ENCODE measurements at regions not wholly inside any gene's neighbourhood (a gene's known extent, or its start where the extent isn't known, plus 50 kb on each side); places are given as distances from the start of the nearest gene placed in this dataset.

DNA sequence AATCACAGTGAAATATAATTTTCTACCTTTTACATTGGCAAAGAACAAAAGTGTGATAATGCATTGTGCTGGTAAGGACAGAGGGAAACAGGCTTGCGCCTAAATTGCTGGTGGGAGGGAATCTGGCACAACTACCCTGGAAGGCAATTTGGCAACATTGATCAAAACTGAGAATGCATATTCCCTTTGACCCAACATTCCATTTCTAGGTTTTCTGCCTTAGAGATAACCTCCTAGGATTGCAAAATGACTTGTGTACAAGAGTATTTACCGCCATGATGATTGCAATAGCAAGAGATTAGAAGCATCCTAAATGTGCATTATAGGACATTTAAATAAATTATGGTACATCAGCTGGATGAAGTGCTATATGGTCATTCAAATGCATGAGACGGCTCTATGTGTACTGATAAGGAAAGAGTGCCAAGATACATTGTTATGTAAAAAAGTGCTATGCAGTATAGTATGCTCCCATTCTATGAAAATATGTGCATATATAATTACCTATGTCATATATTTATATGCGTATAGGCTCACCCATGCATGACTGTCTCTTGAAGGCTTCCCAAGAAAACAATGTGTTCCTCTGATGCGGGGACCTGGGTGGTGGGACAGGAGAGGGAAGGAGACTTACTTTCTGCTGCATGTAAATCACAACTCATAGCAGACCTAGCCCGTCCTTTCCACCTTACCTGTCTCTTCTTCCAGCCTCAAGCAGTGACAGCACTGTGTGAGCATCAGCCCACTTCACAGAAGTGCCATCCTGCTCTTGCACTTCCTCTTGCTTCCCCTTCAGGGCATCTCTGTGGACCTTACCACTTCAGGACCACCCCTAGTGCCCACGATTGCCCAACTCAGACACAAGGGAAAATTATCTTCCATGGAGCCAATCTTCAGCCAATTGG lies 249.9 kb upstream of the TLE3 start:
- no peak for DNase-seq (ENCODE audit: low read depth, low spot score)

DNA sequence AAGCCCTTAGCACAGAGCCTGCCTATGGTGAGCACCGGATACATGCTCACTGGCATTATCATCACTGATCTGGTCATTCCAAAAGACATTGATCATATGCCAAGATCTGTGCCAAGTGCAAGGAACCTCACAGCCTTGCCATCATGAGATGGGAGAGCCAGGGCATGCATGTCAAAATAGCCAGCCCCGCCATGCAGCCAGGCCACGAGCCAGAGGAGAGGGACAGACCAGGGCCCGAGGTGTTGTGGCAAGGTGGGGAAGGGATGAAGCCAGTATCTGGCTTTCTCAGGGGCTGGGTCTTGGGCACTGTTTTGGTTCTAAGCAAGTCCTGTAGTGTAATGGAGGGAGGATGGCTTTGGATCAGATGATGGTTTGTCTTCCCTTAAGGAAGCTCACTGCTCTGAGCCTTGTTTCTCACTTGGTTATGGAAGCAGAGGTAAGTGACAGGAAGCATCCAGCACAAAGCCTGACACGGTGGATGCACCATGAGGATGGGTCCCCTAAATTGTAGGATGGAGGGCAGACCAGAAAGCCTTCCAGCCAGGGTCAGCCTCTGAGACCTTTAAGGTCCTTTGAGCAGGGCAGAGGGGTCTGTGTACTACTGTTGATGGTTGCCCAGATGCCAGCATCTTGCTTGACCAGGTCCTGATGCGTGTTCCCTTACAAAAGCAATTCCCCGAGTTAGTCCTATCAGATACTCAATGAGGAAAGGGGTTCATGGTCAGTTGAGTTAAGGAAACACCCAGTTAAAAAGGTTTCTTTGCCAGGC lies 247.7 kb upstream of the TLE3 start:
- DNase-seq (ENCODE audit: low read depth, low spot score), result no peak

DNA sequence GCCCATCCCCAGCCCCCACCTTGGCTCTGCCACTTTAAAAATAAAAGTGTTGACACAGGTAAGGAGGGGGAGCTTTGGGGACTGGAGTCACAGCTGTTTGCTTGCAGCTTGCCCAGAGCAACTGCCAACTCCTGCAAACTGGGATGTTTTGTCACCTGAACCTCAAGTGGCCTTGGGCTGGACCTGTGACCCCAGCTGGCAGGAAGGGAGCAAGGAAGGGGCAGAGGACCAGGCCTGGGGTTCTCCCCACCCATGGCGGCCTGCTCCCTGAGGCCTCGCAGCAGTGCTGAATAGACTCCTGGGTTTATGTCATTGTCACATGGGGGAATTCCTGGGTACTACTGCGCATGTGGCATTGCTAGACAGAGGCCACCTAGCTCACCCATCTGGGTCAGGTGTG lies 246.9 kb upstream of the TLE3 start:
- DNase-seq (ENCODE audit: low read depth, low spot score), result no peak

DNA sequence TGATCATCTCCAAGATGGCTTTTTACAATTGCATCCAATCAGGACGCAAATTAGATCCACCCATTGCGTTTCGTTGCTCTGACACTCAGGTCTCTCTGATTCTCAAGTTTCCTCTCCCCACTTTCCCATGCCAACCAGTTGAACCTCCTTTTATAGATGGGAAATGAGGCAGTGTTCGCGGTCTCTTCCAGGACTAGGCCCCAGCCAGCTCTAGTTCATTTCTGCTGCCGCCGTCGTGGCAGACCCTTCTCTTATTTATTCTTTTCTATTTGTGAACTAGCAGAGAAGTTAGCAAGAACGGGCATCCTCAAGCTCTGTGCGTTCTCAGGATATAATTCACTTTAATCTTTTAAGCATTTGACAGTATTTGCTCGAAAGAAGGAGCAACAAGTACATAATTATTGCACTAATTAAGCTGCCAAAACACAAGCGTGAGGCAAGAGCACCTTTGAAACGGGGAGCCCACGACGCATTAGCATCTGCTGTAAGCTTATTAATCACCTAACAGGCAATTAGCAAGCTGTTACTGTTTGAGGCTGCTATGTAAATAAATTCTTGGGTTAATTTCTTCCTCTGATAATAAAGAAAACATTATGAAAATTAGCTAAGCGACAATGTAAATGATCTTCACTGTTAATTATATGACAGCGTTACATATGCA lies 246.4 kb upstream of the TLE3 start:
- DNase-seq (ENCODE audit: low read depth, low spot score), result no peak

DNA sequence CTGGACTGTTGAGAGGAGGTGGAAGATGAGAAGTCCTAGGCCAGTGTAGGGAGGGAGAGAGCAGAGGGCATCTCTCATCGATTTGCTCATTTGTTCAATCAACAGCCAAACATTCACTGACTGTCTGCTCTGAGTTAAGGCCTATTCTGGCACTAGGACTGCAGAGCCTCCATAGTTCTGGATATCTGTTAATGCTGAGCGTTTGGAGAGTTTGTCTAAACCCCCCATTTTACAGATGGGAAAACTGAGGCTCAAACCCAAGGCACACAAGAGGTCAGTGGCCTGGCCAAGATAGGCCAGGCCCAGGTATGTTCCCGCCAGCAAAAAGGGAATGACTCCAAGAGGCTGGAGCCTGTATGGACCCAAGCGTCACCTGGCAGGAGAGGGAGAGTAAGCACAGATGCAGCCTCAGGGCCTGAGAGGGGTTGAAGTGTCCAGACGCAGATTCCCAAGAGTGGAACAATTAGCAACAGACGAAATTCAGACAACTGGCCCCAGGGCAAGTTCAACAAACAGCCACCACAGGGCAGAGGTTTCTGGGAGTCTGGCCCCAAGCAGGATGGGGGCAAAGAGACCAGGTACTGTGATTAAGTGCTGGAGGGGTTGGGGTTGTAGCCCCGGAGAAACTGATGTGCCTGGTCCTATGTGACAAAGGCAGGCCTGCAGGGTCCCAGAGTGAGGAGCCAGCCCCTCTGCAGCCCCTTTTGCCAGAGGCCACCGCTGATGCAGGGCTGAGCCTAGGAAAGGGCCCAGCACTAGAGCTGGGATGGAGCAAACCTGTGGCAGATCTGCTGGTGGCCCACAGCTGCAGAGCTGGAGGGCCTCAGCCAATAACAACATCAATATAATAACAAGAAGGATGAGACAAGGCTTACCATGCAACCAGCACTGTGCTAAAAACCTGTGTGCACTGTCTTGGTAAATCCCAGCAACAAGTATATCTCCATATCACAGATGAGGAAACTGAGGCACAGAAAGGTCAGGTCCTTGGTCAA lies 245.1 kb upstream of the TLE3 start:
- DNase-seq (ENCODE audit: low read depth, low spot score), result no peak

DNA sequence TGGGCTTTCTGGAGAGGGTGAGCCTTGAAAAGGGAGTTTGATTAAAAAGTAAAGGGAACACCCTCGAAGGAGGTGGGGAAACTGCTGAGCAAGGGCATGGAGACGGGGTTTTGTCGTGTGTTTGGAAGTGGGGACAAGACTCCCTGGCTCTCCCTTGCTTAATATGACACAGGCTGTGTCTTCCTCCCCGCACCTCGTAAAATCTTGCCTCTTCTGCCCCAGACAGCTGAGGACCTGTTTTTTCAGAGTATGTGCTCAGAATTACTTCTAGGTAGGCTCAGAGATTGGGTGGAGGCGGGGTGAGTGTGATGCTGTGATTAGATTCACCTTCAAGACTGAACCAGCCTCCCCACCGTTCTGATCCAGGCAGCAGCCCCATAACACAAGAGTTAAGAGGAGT lies 244.4 kb upstream of the TLE3 start:
- no peak for DNase-seq (ENCODE audit: low read depth, low spot score)

DNA sequence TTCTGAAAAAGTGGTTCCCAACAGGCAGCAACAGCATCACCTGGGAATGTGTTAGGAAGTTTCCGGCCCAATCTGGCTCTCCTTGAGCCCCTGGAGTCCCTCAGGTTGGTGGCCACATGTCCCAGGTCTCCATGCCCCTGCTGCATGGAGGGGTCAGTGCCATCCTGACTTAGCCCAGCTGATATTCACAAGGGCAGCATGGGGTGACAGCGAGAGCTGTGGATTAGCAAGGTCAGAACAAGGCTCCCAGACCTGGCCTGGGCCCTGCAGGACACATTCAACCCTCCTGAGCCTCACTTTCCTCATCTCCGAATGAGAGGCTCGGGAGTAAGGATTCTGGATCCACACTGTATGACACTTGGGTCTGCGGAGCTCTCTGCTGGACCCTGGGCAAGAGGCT lies 243.8 kb upstream of the TLE3 start:
- no peak for DNase-seq (ENCODE audit: low read depth, low spot score)

DNA sequence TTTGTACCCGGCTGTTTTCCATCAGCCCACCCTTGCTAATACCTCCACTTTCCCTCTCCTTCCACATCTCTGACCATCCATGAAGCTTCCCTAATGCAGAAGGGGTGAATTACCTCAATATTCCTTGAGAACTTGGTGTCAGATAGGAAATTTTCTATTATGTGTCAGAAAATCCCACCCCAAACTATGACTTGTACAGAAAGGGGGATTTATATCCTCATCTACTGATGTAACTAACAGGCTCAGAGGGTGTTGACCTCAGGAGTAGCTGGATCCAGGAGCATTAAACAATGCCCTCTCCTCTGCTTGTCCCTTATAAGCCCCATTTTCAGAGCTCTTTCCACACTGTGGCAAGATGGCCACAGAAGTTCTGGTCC lies 242.8 kb upstream of the TLE3 start:
- no peak for DNase-seq (ENCODE audit: low read depth, low spot score)

DNA sequence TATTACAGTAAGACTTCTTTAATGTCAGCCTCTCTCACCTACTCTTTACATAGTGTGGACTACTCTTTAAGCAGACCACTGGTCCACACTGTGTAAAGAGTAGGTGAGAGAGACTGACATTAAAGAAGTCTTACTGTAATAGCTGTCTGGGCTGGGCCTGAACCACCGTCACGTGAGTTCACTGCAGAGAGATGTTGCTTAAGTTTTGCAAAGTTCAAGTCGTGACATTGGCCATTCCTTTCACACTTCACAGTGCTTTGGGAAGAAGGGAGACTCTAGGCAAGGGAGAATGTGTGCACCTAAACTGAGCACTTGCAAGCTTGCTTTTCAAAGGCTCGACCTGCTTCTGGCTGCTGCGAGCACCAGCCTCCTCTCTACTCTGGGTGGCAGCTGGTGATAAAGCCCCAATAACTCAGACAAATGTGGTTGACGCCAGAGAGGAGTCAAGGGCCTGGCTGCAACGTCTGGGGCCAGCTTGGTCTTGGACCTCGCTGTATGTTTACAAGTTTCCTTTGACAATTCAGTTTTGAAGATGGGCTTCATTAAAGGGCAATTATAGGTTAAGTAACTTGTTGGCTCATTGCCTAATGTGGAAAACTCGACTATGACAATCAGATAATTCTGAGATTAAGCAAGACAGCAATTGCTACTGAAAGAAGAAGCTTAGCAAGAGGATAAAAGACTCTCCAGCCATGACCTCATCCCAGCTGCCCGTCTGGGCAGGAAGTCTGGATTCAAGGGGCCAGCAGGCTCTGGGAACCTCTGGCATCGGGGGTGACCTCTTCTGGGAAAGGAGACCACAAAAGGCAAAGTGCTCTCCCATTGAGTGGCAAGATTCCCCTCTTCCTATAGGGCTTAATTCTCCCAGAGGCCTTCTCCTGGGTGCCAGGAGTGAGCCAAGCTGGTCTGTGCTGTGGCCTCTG lies 242.1 kb upstream of the TLE3 start:
- no peak for DNase-seq (ENCODE audit: low read depth, low spot score)

DNA sequence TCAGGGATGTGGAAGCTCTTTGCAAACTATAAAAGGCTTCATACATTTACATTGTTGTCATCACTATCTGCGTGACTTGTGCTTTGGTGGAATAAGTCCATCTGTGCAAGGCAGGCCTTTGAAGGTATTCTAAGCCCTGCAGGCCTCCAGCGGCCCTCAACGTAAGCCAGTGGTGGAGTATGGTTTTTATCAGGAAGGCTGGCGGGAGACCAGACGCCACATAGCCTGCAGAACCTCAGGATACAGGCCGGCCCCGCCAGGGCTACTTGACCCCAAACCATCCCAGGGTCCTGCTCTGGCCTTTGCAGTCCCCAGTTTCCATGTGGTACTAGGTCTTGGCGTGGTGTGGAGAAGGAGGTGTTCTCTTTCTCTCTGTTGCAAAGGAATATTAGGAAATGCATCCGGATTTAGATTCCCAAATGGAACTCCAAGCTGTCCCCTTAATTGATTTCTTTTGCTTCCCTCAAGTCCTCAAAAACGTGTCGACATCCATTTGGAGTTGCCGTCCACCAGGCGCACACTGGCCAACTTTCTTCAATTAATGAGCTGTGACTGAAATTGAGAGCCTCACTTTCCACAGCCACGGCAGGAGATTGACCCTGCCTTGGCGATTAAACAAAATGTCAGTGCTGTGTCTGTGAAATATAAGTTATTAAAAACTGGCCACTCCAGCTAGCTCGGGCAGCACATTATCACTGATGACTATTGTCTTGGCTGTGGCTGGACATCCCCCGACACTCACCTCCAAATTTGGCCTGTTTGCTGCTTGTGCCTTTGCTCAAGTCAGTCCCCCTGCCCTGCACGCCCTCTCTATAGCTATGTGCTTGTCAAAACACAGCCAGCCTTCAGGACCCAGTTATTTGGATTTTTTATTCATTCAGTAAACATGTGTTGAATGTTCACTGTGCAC lies 239.8 kb upstream of the TLE3 start:
- DNase-seq (ENCODE audit: low read depth, low spot score), result no peak

DNA sequence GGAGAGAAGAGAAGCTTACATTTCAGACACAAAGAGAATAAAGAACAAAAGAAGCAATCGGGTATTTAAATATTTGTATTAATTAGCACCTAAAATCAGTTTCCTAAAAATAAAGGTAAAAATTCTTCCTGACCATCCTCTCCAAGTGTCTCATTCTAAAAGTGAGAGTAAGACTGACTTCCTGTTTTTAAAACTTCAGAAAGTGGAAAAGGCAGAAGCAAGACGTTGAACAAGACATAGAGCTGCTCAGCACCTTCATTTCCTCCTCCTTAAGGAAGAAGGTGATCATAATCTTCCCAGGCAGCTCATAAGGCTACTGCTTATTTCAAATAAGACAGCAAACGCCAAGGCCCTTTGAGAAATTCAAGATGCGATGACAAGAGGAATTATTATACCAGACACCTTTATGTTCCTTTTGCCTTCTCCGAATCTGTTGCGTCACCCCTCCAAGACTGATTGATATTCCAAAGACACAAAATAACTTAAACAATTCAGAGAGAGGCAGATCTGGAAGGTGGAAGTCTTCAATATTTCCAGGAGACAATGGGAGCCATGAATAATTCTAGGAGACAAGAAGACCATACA lies 238.8 kb upstream of the TLE3 start:
- no peak for DNase-seq (ENCODE audit: low read depth, low spot score)

DNA sequence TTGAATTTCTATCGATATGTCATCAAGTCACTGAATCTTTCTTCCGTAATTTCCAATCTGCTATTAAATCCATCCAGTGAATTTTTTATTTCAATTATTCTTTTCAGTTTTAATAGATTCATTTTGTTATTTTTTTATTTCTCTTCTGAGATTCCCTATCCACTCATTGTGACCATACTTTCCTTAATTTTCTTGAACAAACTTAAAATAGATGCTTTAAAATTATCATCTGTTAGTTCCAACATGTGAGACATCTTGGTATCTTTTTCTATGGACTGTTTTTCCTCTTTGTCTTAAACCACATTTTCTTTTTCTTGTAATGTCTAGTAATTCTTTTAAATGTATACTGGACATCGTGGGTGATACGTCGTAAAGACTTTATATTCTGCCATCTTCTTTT lies 236.6 kb upstream of the TLE3 start:
- DNase-seq (ENCODE audit: low read depth, low spot score), result no peak

DNA sequence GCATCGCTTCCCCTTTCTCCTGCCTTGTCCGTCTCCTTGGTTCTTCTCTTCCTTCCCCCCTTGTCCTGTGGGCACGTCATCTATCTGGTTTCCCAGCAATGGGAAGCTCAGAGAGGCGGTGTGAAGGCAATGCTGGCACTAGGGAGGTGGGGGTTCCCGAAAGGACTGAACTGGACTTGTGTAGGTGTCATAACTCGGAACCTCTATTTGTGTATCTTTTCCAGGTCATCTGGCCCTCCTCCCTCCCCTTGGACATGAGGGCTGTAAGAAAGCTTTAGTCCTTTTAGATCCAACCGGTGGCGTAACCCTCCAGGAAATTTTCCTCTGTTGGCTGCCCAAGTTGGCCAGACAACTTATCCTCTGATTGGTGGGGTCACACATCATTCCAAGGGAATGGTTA lies 231.5 kb upstream of the TLE3 start:
- DNase-seq (ENCODE audit: low read depth, low spot score), result no peak

DNA sequence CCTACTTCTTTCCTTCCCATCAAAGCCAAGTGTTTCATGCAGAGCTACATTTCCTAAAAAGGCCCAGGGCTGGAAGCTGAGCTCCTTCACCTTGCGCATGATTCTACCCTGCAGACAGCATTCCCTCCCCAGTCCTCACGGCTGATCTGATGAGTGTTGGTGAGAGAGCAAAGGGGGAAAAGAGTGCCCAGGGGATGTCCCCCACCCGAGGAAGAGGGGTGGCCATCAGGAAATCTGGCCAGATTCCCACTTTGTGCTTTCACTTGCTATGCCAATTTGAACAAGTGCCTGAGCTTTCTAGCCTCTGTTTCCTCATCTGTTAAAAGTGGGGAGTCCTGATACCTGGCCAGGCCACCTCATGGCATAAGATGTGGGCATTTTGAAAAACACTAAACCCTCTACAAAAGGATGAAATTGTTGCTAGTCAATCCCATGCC lies 231.0 kb upstream of the TLE3 start:
- DNase-seq (ENCODE audit: low read depth, low spot score), result no peak

DNA sequence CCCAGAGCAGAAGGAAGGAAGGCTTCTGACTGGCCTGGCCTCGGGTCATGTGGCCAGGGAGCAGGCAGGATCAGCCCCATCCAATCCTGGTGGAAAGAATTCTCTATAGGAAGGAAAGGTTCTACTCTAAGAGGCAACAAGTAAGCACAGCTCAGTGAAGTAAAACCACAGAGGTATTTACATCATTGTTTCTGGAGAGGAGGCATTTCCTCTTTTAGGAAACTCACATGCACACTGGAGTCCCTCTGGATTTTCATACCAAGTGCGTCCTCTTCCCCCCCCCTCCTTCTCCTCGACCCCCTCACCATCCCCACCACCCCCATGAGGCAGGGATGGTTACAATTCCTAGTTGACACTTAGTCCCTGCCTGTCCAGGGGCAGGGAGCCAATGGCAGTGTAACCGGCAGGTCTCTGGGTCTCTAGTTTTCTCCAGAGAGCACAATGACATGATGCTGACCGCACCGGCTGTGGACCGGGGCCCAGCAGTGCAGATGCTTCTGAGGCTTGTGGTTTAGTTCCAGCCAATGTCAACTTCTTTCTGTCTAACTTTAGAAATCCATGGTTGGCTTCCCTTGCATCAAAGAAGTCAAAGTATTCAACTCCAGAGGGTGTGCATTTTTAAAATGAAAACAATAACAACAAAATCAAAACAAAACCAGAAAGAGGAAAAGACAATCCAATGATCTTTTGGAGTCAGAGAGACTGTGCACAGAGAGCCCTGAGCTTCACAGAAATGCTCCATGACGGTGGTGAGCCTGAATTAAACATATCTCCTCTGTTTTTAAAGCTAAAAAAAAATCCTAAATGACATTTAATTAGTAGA lies 230.3 kb upstream of the TLE3 start:
- no peak for DNase-seq (ENCODE audit: low read depth, low spot score)

DNA sequence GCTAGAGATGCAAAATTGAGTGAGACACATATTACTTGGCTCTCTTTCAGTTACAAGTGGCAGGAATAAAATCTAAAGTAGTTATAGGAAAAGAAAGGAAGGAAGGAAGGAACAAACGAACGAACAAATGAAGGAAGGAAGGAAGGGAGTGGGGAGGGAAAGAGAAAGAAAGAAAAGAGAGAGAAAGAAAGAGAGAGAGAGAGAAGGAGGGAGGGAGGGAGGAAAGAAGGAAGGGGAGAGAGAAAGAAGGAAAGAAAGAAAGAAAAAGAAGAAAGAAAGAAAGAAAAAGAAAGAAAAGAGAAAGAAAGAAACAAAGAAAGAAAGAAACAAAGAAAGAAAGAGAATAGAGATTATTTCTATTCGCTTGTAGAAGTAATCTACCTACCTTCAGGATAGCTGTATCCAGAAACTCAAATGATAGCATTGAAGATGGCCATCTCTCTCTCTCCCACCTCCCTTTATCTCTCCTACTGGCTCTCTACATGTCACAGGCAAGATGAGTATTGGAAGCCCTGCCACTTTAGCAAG lies 229.7 kb upstream of the TLE3 start:
- no peak for DNase-seq (ENCODE audit: low read depth, low spot score)

Measured in activated naive CD8-positive, alpha-beta T cell treated with anti-CD3 and anti-CD28 coated beads, Interleukin-2, amount 50 U/mL, for 16 hours (primary cell).